RCC 7860 (cell line): ENCODE measurements at regions not wholly inside any gene's neighbourhood (a gene's known extent, or its start where the extent isn't known, plus 50 kb on each side); places are given as distances from the start of the nearest gene placed in this dataset.

Experiments
- DNase-seq: peaks from one replicate; pipeline ENCODE4 v3.0.0-alpha.2; 2015; ENCODE audit warnings: low spot score
- FAIRE-seq: peaks from 2 replicates; lab custom pipeline; 2012; peaks lifted over from hg19 to GRCh38; lab: Jason Lieb, UNC

DNA sequence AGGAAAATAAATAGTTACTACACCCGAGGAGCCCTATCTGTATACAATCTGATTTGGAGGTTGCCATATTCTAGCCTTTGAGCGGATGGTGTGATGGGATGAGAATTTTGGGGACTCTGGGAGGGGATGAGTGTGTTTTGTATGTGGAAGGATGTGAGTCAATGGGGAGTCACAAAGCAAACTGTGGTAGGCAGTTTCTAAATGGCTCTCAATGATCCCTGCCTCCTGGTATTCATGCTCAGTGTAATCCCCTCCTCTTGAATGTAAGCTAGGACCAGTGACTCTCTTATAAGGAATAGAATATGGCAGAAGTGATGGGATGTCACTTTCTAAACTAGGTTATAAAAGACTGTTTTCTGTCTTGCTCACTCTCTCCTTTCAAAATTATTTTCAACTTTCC, 205.7 kb upstream of the RIOK2 start:
- DNase-seq (no peak), FAIRE-seq (no peak)

DNA sequence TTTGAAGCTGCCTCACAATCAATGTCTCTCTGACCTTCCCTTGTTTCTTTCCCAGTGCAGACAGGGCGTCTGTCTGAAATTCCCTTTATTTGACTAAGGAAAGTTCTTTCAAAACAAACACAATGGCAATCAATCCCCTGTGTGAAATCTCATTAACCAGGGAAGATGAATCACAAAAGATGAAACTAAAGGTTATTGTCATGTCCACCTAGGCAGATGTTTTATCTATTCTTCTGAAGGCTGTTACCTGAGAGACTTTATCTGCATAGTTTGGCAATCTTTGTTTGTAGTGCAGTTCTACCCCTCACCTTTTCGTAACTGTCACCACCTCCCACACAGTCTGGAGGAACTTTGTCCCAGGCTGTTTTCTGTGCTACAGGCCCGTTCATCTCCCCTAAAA, 217.5 kb upstream of the RIOK2 start:
- FAIRE-seq (no peak), DNase-seq (no peak)

DNA sequence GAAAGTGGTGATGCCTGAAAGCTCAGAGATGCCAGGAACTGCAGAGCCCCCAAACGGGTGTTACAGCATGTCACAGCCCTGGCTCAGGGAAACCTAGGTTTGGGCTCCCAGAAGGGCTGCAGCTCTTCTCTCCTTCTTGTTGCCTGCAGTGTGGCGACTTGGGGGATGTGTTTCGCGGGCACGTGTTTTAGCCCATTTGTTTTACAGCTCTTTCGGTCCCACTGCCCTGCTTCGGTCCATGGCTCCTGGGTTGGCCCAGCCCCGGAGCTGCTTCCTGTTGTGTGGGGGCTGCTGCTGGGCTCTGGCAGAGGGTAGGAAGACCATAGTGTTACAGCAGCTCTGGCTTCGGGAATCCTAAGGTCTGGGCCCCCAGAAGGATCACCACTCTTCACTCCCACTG, 222.9 kb upstream of the RIOK2 start:
- DNase-seq (no peak), FAIRE-seq (no peak)

DNA sequence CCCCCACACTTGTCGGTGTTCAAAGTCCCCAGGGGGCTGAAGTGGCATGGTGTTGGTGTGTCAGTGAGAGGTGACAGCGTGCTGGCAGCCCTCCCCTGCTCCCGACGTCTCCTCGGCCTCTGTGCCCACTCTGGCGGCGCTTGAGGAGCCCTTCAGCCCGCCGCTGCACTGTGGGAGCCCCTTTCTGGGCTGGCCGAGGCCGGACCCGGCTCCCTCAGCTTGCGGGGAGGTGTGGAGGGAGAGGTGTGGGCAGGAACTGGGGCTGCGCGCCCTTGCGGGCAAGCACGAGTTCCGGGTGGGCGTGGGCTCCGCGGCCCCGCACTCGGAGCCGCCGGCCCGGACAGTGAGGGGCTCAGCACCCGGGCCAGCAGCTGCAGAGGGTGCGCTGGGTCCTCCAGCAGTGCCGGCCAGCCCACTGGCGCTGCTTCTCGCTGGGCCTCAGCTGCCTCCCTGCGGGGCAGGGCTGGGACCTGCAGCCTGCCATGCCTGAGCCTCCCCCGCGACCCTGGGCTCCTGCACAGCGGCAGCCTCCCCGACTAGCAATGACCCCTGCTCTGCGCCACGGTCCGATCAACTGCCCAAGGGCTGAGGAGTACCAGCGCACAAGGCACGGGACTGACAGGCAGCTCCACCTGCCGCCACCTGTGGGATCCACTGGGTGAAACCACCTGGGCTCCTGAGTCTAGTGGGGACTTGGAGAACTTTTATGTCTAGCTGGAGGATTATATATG, 224.1 kb upstream of the RIOK2 start:
- no peak for FAIRE-seq
- no peak for DNase-seq

DNA sequence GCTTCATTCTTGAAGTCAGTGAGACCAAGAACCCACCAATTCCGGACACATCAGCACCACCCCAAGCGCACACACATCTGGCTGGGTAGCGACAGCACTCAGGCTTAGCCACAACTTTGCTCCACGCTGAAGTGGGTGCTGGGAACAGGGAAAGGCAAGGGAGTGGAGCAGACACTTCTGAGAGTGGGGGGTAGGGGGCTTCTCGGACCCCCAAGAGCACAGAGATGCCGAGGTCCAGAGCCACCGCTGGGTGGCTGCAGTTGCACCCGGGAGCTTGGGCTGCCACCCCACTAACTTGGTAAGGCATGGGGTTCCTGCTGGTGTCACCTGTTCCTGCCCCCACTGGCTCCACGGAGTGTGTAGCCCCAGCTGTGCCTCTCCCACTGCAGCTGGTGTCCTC, 225.3 kb upstream of the RIOK2 start:
- no peak for DNase-seq
- no peak for FAIRE-seq

DNA sequence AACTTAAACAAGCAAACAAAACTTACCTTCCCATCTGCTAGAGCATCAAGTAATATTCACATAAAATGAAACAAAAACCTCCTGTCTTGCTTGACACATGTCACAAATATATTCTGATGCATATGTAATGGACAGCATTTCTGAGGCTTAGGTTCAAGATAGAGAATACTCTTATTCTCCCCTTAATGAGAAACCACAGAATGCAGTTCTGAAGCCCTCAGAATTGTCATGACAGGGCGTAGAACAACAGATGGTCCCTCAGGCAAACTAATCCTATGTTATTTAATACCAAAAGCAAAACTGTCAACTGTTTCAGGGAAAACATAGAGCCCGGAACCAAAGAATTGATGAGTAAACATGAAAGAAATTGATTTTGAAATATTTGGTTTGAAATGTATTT, 229.9 kb upstream of the RIOK2 start:
- FAIRE-seq (no peak), DNase-seq (no peak)

DNA sequence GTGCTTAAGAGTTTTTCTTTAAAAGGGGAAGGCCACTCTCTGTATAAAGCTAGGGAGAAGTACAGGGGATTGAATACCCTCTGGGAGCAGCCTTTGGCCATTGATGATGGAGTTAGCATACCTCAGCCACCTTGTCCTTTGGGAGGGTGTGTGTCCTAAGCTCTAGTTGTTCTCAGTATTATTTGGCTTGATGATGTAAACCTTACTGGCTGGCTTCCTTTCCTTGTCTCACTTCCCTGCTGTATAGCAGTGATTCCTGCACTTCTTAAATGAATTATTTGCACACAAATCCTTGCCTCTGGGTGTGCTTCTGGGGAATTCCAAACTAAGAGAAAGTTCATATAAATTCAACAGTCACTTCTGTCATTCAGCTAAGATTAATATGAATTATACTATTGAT, 234.9 kb upstream of the RIOK2 start:
- FAIRE-seq, result no peak
- DNase-seq, result no peak

DNA sequence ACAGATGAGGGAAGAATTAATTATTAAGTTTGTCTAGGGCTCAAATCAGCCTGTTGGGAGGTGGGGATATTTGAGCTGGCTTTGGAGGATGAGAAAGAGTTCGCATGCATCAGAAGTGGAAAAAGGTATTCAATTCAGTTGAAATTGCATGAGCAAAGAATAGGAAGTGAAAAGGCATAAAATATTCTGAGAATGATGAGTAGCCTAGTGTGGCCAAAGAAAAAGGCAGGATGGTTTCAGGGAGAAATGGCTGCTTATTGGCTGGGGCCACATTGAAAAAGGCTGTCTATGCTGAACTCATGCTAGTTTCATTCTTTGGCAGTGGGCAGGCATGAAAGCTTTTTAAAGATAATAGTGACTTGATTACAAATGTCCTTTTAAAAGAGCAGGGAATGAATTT, 235.4 kb upstream of the RIOK2 start:
- no peak for FAIRE-seq
- DNase-seq, result no peak

DNA sequence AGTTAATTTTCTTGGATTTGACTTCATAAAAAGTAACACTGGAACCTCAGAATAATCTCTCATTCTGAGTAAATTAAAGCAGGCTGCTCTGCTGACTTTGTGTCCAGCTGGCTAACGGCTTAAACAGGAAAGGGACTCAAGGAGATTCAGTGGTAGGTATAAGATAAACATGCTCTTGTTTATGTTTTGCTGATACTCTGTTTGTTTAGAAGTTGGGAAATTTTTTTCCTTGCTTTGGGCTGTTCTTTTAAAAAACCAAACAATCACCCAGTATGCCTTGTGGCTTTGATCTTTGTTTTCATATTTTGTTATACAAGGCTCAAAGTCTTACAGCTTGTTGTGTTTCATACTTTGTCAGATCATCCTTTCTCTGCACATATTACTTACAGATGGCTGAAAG, 237.6 kb upstream of the RIOK2 start:
- FAIRE-seq (no peak), DNase-seq (no peak)

DNA sequence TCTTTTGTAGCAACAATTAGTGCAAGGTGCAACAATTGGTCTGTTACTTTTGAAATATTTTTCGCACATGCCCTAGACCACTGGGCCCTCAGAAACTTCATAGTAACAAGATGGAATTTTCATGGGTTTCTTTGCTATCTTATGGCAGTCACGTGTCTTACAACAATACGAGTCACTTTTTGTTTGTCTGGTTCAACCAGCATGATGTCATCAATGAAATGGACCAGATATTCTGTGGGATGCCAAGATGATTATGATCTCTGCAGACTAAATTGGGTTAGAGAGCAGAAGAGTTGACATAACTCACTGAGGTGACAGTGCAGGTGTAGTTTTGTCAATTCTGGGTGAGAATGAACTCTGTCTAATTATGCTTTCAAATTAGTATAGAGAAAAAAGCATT, 239.6 kb upstream of the RIOK2 start:
- no peak for FAIRE-seq
- DNase-seq, result no peak

DNA sequence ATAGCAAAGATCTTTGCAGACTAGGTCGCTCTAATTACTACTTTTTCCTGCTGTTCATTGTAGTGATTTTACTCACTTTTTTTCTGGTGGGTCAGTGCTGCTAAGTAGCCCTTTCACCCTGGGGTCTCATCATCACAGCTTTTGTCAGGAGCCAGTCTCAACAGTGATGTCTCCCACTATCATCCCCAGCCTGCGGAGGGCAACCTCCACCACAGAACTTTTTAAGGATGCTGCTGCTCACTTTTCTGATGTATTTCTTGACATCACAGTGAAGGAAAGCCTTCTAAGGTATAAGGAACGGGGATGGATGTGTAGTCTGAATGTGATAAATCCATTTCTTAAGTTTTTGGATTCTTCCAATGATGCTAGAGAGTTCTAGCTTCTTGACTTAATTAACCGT, 242.5 kb upstream of the RIOK2 start:
- no peak for FAIRE-seq
- no peak for DNase-seq

DNA sequence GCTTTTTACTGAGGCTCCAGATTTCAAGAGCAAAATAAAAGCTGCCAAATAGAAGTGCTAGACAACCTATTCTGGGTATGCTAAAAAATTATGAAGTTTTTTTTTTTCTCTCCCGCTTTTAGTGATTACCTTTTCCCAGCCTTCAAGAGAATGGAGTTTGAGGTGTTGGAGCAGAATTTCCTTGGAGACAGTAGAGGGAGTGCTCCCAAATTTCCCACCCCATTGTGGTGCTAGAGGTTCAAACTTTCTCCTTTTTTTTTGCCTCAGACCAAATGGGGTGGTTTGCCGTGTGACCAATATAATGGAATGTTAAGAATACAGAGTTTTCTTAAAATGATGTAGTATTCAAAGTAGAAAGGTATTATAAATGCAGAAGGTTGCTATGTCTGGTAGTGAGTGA, 244.2 kb upstream of the RIOK2 start:
- no peak for FAIRE-seq
- DNase-seq, result no peak

DNA sequence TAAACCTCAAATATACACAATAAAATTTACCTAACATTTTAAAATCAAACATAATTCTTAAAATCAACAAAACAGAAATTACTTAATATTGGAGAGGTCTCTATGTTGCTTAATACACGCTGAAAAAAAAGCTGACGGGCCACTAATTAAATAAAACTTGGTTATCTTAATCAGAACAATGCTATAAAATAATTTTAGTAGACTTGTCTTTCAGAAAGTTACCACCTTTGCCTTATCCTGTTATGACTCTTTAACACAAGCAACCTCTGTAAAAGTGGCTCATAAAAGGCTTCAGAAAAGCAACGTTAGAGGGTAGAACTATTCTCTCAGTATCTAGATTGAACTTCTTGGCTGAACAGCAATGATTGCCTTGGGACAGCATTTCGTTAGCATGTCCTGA, 251.0 kb upstream of the RIOK2 start:
- FAIRE-seq, result no peak
- no peak for DNase-seq

DNA sequence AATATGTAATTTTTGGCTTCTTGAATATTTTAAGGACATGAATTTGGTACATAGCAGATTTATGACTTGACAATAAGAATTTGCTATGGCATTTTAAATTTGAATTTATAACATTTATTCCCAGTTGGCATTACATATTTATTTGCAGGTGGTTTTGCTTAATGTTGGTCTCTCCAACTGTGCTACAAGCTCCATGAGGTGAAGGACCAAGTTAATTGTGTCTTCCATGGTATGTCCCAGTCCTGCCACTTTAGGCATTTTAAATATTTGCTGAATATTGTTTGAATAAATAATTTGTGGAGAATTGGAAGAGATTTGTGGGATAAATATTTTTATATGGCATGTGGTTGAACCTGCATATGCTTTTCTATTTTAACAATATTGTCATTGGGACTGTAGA, 253.4 kb upstream of the RIOK2 start:
- FAIRE-seq, result no peak
- DNase-seq, result no peak

DNA sequence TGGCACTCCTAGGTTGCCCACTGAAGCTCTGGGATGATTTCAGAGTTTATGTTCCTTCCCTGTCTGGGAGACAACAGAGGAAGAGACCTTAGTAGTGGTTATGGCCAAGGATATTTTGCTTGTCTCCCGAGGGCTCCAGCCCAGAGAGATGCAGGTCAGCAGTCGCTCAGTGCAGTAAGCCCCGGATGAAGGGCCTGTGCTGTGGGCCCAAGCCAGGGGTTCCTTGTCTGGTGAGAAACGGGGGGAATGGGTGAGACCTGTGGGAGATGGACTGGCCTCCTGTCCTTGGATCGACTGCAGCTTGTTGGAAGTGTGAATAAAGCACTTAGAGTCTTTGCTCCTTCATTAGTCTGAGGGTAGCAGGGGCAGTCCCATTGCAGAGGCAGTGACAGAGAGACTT, 260.7 kb upstream of the RIOK2 start:
- DNase-seq (no peak), FAIRE-seq (no peak)

DNA sequence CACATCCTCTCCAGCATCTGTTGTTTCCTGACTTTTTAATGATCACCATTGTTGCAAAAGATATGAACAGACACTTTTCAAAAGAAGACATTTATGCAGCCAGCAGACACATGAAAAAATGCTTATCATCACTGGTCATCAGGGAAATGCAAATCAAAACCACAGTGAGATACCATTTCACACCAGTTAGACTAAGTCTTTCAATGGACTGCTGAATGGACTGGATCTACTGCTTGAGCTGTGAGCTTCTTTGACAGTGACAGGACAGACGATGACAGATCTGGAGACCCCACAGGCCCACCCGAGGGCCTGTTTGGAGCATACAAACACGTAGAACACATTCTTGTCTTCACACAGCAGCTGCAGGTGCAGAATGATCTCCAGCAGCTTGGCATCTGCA, 266.1 kb upstream of the RIOK2 start:
- DNase-seq (no peak), FAIRE-seq (no peak)

DNA sequence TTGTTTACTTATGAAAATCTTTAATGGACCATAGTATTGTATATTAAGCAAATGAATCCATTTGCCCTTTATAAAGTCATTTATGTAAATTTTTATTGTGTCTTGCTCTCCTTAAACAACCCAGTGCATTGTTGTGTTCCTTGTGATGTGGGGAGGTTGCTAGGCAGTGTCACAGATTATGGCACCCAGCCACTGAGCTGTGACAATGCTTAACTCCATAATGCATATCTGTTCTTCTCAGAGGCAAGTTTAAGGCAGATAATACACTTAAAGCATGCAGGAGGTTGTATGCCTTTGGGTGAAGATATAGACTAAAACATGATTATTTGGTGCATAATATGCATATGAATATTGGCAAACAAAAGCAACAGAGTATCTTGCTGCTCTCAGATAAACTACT, 269.6 kb upstream of the RIOK2 start:
- FAIRE-seq, result no peak
- DNase-seq, result no peak

DNA sequence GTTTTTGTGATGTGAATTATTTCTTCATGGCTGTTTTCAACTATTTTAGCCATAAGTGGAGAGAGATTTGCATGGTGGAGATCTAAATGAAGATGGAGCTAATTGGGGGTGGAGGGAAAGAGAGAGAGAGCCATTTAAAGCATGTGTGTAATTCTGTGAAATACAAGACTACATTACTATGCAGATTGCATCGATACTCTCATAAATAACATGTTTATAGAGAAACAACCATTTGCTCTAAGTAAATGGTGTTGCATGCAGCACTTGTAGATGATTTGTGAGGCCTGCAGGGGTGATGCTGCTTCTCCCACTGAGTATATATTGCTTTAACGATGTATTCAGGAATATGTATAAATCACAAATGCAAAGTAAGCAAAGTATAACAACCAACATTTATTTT, 270.2 kb upstream of the RIOK2 start:
- no peak for DNase-seq
- no peak for FAIRE-seq

DNA sequence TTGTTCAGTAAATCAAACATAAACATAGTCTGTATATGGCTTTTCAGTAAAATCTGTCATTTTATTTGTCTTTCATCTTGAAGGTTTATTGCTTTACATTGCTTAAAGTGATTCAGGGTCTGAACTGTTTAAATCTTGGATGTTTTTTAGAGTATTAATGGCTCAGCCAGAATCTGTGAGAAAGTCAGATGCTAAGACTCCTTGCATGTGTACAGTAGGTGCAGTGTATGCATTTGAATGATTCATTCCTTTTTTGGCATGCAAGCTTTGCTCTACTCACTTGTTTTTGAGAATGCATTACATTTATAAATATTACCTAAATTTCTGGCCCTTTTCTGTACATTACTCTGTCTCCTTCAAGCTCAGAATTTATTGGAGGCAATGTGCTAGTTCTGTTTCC, 271.0 kb upstream of the RIOK2 start:
- FAIRE-seq, result no peak
- no peak for DNase-seq

DNA sequence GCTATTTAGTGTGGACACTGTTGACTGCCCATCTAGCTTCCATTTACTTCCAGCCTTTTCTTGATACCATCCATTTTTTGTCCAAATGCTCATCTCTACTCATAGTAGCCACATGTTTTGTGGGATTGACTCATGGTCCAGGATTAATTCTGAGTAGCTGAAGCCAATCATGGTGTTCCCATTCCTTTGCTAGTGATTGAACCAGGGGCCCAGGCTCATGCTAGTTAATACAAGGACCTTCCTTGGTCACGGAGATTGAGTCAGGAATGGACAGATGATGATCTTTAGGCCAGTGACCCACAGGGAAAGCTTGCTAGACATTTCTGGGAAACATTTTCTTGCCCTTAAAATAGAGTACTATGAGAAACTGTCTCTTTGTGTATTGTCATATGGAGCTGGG, 272.9 kb upstream of the RIOK2 start:
- DNase-seq (no peak), FAIRE-seq (no peak)

DNA sequence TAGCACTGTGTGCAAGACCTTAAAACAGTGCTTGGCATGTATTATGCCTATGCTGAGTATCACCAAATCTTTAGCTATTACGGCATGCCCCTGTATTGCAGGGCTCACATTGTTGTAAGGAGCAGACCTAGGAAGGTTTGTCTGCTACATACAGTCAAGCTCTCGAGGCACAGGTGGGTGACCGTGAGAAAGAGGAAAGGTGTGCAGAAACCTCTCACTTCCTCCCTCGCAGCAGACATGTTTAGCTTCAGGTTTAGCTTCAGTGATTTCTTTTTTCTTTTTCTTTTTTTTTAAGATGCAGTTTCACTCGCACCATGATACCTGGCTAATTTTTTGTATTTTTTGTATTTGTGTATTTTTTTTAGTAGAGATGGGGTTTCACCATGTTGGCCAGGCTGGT, 275.8 kb upstream of the RIOK2 start:
- DNase-seq (no peak), FAIRE-seq (no peak)

DNA sequence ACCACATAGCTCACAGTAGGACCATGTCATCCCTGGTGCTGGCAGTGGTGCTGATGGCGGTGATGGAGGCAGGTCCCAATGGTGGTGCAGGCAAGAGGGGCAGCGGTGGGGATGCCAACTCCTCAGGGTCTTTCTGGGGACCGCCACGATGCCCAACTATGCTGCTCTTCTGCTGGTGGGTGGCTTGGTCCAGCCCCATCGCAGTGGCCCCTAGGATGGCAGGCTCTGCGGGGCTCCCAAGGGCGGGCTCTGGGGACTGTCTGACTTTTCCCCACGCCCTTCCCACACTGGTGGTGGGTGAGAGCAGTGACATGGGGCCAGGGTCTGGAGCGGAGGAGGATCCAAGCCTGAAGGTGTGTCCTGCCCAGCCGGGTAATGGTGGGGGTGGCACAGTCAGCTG, 288.9 kb upstream of the RIOK2 start:
- no peak for FAIRE-seq
- no peak for DNase-seq

DNA sequence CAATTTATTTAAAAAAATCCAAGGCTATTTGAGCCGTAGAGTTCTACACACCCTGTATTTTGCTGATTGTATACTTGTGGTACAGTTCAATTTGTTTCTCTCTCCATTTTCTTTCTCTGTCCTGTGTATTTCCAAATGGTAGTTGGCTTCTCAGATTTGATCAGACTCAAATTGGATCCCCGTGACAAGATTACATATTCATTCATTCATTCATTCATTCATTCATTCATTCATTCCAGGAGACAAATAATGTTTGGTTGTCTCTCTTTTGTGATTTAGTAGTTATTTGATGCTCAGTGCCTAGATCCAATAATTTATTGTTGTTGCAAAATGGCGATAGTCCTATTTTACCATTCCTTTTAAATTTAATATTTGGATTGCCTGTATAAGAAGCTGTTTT, 292.8 kb upstream of the RIOK2 start:
- no peak for DNase-seq
- FAIRE-seq, result no peak
